Neural cell (in vitro differentiated cells): ENCODE measurements at regions not wholly inside any gene's neighbourhood (a gene's known extent, or its start where the extent isn't known, plus 50 kb on each side); places are given as distances from the start of the nearest gene placed in this dataset.

Source experiments
- H2AFZ ChIP-seq: fragments of 200-600, 300-800 bp; sonication (generic), shearing (Covaris generic); 2 replicates; pipeline ENCODE4 v1.6.0; 2014; ENCODE audit warnings: low read depth, mild to moderate bottlenecking, antibody characterized with exemption, low read length, moderate library complexity
- H3F3A ChIP-seq: fragments of 200-600 bp; shearing (Covaris generic); 2 replicates; pipeline ENCODE4 v1.6.1; 2016; ENCODE audit warnings: mild to moderate bottlenecking, moderate library complexity, mixed read lengths, antibody characterized with exemption, low read length; ENCODE audit not compliant: insufficient read depth, poor library complexity, severe bottlenecking
- H3K27ac ChIP-seq: fragments of 200-600, 300-800 bp; sonication (generic), shearing (Covaris generic); 2 replicates; pipeline ENCODE4 v1.5.1; 2014; ENCODE audit warnings: mild to moderate bottlenecking, low read length, moderate library complexity
- H3K27me3 ChIP-seq: fragments of 300-800, 200-600 bp; sonication (generic), shearing (Covaris generic); 2 replicates; pipeline ENCODE4 v1.6.0; 2014; ENCODE audit warnings: mild to moderate bottlenecking, low read depth, low read length, moderate library complexity; ENCODE audit not compliant: insufficient read depth
- H3K36me3 ChIP-seq: fragments of 300-800, 200-600 bp; sonication (generic), shearing (Covaris generic); 2 replicates; pipeline ENCODE4 v1.5.1; 2014; ENCODE audit warnings: mild to moderate bottlenecking, antibody characterized with exemption, low read length, moderate library complexity; ENCODE audit not compliant: insufficient read depth
- H3K4me2 ChIP-seq: fragments of 300-800, 200-600 bp; sonication (generic), shearing (Covaris generic); 2 replicates; pipeline ENCODE4 v1.6.0; 2014; ENCODE audit warnings: mild to moderate bottlenecking, low read length
- H3K4me3 ChIP-seq: fragments of 300-800, 200-600 bp; sonication (generic), shearing (Covaris generic); 2 replicates; pipeline ENCODE4 v1.5.1; 2014; ENCODE audit warnings: mild to moderate bottlenecking, low read length, moderate library complexity
- H3K79me2 ChIP-seq: fragments of 200-600 bp; shearing (Covaris generic); replicated peaks from 2 replicates; pipeline ENCODE4 v1.6.0; 2014; ENCODE audit warnings: mild to moderate bottlenecking, low read length, moderate library complexity; ENCODE audit not compliant: insufficient read depth
- H3K9ac ChIP-seq: fragments of 300-800, 200-600 bp; sonication (generic), shearing (Covaris generic); 2 replicates; pipeline ENCODE4 v1.6.1; 2016; ENCODE audit warnings: mild to moderate bottlenecking, low read length, mixed read lengths
- H3K9me2 ChIP-seq: fragments of 200-600 bp; shearing (Covaris generic); 2 replicates; pipeline ENCODE4 v1.6.1; 2016; ENCODE audit warnings: mild to moderate bottlenecking, low read length, mixed read lengths; ENCODE audit not compliant: insufficient read depth
- H3K9me3 ChIP-seq: fragments of 200-600, 300-800 bp; sonication (generic), shearing (Covaris generic); 2 replicates; pipeline ENCODE4 v1.6.1; 2016; ENCODE audit warnings: mild to moderate bottlenecking, mixed run types, low read length, moderate library complexity, mixed read lengths
- H4K20me1 ChIP-seq: fragments of 200-600 bp; shearing (Covaris generic); 2 replicates; pipeline ENCODE4 v1.6.1; 2016; ENCODE audit warnings: mild to moderate bottlenecking, mixed run types; ENCODE audit not compliant: insufficient read depth
- CTCF ChIP-seq: fragments of 450-650 bp; IDR thresholded peaks from 2 replicates; pipeline ENCODE4 v1.5.1; 2014; ENCODE audit warnings: antibody characterized with exemption, mild to moderate bottlenecking, moderate library complexity; ENCODE audit not compliant: poor library complexity, severe bottlenecking
- EP300 ChIP-seq: fragments of 450-650 bp; conservative IDR thresholded peaks from 2 replicates; pipeline ENCODE4 v1.6.1; 2014; ENCODE audit warnings: antibody characterized with exemption, mild to moderate bottlenecking, moderate library complexity; ENCODE audit not compliant: poor library complexity, severe bottlenecking
- EZH2 ChIP-seq: fragments of 200-600, 300-800 bp; shearing (Covaris generic), sonication (generic); IDR thresholded peaks from 2 replicates; pipeline ENCODE4 v1.6.1; 2014; ENCODE audit warnings: antibody characterized with exemption, low read length, borderline replicate concordance, mild to moderate bottlenecking; ENCODE audit not compliant: insufficient read depth, poor library complexity, severe bottlenecking
- MXI1 ChIP-seq: fragments of 450-650 bp; conservative IDR thresholded peaks from 2 replicates; pipeline ENCODE4 v1.6.1; 2014; ENCODE audit warnings: antibody characterized with exemption, mild to moderate bottlenecking; ENCODE audit not compliant: poor library complexity, severe bottlenecking
- POLR2AphosphoS5 ChIP-seq: IDR thresholded peaks from 2 replicates; pipeline ENCODE4 v1.6.1; 2012
- RAD21 ChIP-seq: fragments of 450-650 bp; conservative IDR thresholded peaks from 2 replicates; pipeline ENCODE4 v1.6.1; 2014; ENCODE audit warnings: antibody characterized with exemption, mild to moderate bottlenecking, moderate library complexity
- REST ChIP-seq: IDR thresholded peaks from 2 replicates; pipeline ENCODE4 v1.6.1; 2012; ENCODE audit warnings: borderline replicate concordance
- SMC3 ChIP-seq: fragments of 450-650 bp; conservative IDR thresholded peaks from 2 replicates; pipeline ENCODE4 v1.6.1; 2014; ENCODE audit warnings: antibody characterized with exemption, mild to moderate bottlenecking, moderate library complexity; ENCODE audit not compliant: poor library complexity
- TAF1 ChIP-seq: IDR thresholded peaks from 2 replicates; pipeline ENCODE4 v1.6.1; 2012; ENCODE audit warnings: low read depth

GRCh38 chr2:2719015-2719414 lies 387.9 kb upstream of the MYT1L start:
- no peak overlapping the region for H3K4me2 ChIP-seq
- no peaks in the 10 kb centered on the region for H3K79me2 ChIP-seq
- H3K36me3 ChIP-seq = no peaks in the 10 kb centered on the region
- H3K9ac ChIP-seq = no peak overlapping the region
- H3K4me3 ChIP-seq = no peak overlapping the region
- H3K27ac ChIP-seq = no peak overlapping the region
- TF ChIP-seq SMC3 (no peak), MXI1 (no peak), EZH2 (no peak), REST (no peak), CTCF (no peak), RAD21 (no peak), TAF1 (no peak), EP300 (no peak), POLR2AphosphoS5 (no peak)
- H4K20me1 ChIP-seq = no peaks in the 10 kb centered on the region
- no peaks in the 10 kb centered on the region for H3K9me2 ChIP-seq
- H2AFZ ChIP-seq = no peak overlapping the region
- no peaks in the 10 kb centered on the region for H3K27me3 ChIP-seq
- no peaks in the 10 kb centered on the region for H3K9me3 ChIP-seq
- no peaks in the 10 kb centered on the region for H3F3A ChIP-seq

- no peaks in the 10 kb centered on the region for H3F3A ChIP-seq
- H2AFZ ChIP-seq = no peak overlapping the region
- H3K27ac ChIP-seq = no peak overlapping the region
- H3K9me3 ChIP-seq = no peaks in the 10 kb centered on the region
- no peaks in the 10 kb centered on the region for H3K9me2 ChIP-seq
- H3K36me3 ChIP-seq = no peaks in the 10 kb centered on the region
- no peaks in the 10 kb centered on the region for H3K27me3 ChIP-seq
- no peak for TF ChIP-seq EZH2
- no peak for TF ChIP-seq SMC3
- TF ChIP-seq REST = no peak
- TF ChIP-seq MXI1 = no peak
- TF ChIP-seq TAF1 = no peak
- no peak for TF ChIP-seq POLR2AphosphoS5
- TF ChIP-seq RAD21 = no peak
- TF ChIP-seq CTCF = no peak
- TF ChIP-seq EP300 = no peak
- H3K4me3 ChIP-seq = no peak overlapping the region
- no peaks in the 10 kb centered on the region for H3K79me2 ChIP-seq
- H3K4me2 ChIP-seq = no peak overlapping the region
- no peak overlapping the region for H3K9ac ChIP-seq
- H4K20me1 ChIP-seq = no peaks in the 10 kb centered on the region
Observed at GRCh38 chr2:2717406-2717805, 386.3 kb upstream of the MYT1L start.
